MCF 10A (cell line): ENCODE measurements at regions not wholly inside any gene's neighbourhood (a gene's known extent, or its start where the extent isn't known, plus 50 kb on each side); places are given as distances from the start of the nearest gene placed in this dataset.

Source experiments
- BruUV-seq: library from RNA; stranded (reverse); fragments of 400-500 nt; replicated peaks from 2 replicates; lab custom pipeline; 2021; lab: Mats Ljungman, UMichigan
- CTCF ChIA-PET: fragments of 300-600 bp; sonication (Branson Sonifier 250); formaldehyde crosslinking; extraction: SDS; loops from one replicate; lab custom pipeline; 2021; ENCODE audit warnings: antibody characterized with exemption, inconsistent platforms; lab: Yijun Ruan, JAX
- POLR2A ChIA-PET: fragments of 300-600, 350-650 bp; sonication (Branson Sonifier 250); formaldehyde crosslinking; extraction: SDS; loops from one replicate; lab custom pipeline; 2020; ENCODE audit warnings: antibody characterized with exemption, inconsistent platforms; lab: Yijun Ruan, JAX
- DNase-seq: peaks from one replicate; pipeline ENCODE4 v3.0.0-alpha.2; 2018; ENCODE audit not compliant: unreplicated experiment
- H3K27ac Mint-ChIP-seq: one replicate; pipeline ENCODE4 v1.8.0; 2022; ENCODE audit warnings: mild to moderate bottlenecking, low read depth, mixed read lengths; ENCODE audit not compliant: unreplicated experiment
- H3K27me3 Mint-ChIP-seq: one replicate; pipeline ENCODE4 v1.8.0; 2022; ENCODE audit warnings: mixed read lengths; ENCODE audit not compliant: insufficient read depth, unreplicated experiment
- H3K36me3 Mint-ChIP-seq: one replicate; pipeline ENCODE4 v1.8.0; 2022; ENCODE audit warnings: mild to moderate bottlenecking, moderate library complexity, mixed read lengths; ENCODE audit not compliant: insufficient read depth, unreplicated experiment
- H3K4me1 Mint-ChIP-seq: one replicate; pipeline ENCODE4 v1.8.0; 2022; ENCODE audit warnings: mixed read lengths; ENCODE audit not compliant: insufficient read depth, unreplicated experiment
- H3K4me3 Mint-ChIP-seq: one replicate; pipeline ENCODE4 v1.8.0; 2022; ENCODE audit warnings: mild to moderate bottlenecking, moderate library complexity, mixed read lengths; ENCODE audit not compliant: unreplicated experiment
- H3K9me3 Mint-ChIP-seq: one replicate; pipeline ENCODE4 v1.8.0; 2022; ENCODE audit warnings: mixed read lengths; ENCODE audit not compliant: unreplicated experiment
- intact Hi-C: fragments of 100-400 bp; cut with micrococcal nuclease; formaldehyde crosslinking; loops from 2 replicates; pipeline ENCODE4 v1.14.1; 2022
- TF ChIP-seq, protein P1 (sequence below): fragments of 200-600 bp; IDR thresholded peaks from one replicate; pipeline ENCODE4 v1.8.0; 2022; ENCODE audit warnings: antibody characterized with exemption, mild to moderate bottlenecking; ENCODE audit not compliant: unreplicated experiment

DNA sequence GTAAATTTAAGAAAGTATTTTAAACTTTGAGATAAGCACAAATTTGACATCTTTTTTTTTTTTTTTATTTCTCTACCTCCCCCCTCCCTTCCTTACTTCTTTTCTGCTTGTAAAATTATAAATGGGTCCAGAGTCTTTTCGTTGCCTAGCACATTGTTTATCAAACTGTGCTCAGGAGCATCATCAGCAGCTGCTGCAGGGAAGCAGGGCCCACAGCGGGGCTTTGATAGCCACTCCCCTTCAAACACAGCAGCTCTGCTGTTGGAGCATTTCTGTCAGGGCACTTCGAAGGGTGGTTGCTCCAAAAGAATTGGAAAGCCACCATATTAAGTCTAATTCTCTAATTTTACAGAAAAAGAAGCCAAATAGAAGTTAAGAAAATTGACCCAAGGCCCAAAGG is 588.3 kb downstream of the SPRY1 start:
- Mint-ChIP-seq H3K4me1 (peaks cover 9% of the 10 kb centered on the region), H3K27me3 (no peaks in the 10 kb centered on the region), H3K4me3 (no peak overlapping the region), H3K36me3 (no peaks in the 10 kb centered on the region), H3K27ac (no peak overlapping the region), H3K9me3 (no peaks in the 10 kb centered on the region)
- POLR2A ChIA-PET: interaction anchor here (0.6 to 0.8 kb wide), 3 partner anchors 19 to 200 kb away, joined by 3 to 4 read pairs (median 4); no protein-coding TSS in a partner anchor
- no TSS peak for BruUV-seq
- TF ChIP-seq, protein P1, sequence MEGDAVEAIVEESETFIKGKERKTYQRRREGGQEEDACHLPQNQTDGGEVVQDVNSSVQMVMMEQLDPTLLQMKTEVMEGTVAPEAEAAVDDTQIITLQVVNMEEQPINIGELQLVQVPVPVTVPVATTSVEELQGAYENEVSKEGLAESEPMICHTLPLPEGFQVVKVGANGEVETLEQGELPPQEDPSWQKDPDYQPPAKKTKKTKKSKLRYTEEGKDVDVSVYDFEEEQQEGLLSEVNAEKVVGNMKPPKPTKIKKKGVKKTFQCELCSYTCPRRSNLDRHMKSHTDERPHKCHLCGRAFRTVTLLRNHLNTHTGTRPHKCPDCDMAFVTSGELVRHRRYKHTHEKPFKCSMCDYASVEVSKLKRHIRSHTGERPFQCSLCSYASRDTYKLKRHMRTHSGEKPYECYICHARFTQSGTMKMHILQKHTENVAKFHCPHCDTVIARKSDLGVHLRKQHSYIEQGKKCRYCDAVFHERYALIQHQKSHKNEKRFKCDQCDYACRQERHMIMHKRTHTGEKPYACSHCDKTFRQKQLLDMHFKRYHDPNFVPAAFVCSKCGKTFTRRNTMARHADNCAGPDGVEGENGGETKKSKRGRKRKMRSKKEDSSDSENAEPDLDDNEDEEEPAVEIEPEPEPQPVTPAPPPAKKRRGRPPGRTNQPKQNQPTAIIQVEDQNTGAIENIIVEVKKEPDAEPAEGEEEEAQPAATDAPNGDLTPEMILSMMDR: no peak
- intact Hi-C loops: no loop called here
- no peak for DNase-seq
- CTCF ChIA-PET: interaction anchor here (0.7 kb wide), 1 partner anchor 296 kb away, joined by 3 read pairs; no protein-coding TSS in a partner anchor

DNA sequence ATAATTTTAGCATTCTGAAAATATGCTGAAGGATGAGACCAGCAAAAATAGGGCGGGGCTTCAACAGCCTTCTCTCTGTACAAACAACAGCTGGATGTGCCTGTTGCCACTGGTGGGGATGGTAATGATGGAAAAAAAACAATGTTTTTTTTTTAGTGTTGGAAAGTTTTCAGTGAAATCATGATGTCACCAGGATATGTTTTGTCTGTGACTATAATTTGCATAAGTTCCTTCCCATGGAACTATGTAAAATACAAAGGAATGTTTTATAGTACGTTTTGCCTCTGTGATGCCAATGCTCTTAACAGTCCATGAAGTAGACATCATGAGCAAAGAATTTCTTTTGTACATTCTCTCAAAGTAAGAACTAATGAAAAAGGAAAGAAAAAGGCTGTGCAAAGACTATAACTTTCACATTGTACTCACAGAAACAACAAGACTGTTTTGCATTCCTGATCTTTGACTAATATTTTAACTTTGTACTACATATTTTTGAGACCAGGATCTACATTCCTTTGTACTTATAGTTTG is 589.7 kb downstream of the SPRY1 start:
- H3K9me3 Mint-ChIP-seq: no peaks in the 10 kb centered on the region
- intact Hi-C loops: no loop called here
- peaks cover 9% of the 10 kb centered on the region for H3K4me1 Mint-ChIP-seq
- peak overlapping the region; percentile 96 for H3K27ac Mint-ChIP-seq
- peak; percentile 40 for DNase-seq
- no peaks in the 10 kb centered on the region for H3K27me3 Mint-ChIP-seq
- H3K4me3 Mint-ChIP-seq: no peak overlapping the region
- BruUV-seq: no TSS peak
- no peaks in the 10 kb centered on the region for H3K36me3 Mint-ChIP-seq
- CTCF ChIA-PET: interaction anchor here (0.7 kb wide), 2 partner anchors 114 to 505 kb away, joined by 3 to 4 read pairs; no protein-coding TSS in a partner anchor
- POLR2A ChIA-PET: interaction anchor here (0.6 to 0.7 kb wide), 2 partner anchors 34 to 58 kb away, joined by 3 read pairs; no protein-coding TSS in a partner anchor
- TF ChIP-seq, protein P1: no peak

DNA sequence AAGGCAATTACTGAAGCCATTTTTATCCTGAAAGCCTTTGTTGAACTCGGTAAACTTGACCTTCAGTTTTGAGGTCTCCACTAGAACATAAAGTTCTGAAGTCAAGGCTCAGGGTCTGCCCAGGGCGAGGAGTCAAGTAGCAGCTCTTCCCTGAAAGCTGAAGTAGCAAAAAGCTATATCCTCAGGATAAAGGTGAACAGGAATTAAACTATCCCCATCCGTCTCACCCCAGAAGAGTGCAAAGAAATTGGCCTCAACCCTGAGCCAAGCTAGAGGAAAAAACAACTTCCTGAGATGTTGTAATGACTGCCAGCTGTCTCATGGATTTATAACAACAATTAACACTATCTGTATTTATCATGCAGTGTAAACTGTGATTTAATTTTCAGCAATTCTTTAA is 590.8 kb downstream of the SPRY1 start:
- CTCF ChIA-PET: interaction anchor here (0.6 to 0.7 kb wide), 2 partner anchors 32 to 113 kb away, joined by 3 to 4 read pairs; no protein-coding TSS in a partner anchor
- no peak overlapping the region for H3K4me3 Mint-ChIP-seq
- POLR2A ChIA-PET: interaction anchor here (0.7 kb wide), 1 partner anchor 154 kb away, joined by 3 read pairs; no protein-coding TSS in a partner anchor
- TF ChIP-seq, protein P1: no peak
- H3K27me3 Mint-ChIP-seq: no peaks in the 10 kb centered on the region
- H3K9me3 Mint-ChIP-seq: no peaks in the 10 kb centered on the region
- no peaks in the 10 kb centered on the region for H3K36me3 Mint-ChIP-seq
- H3K4me1 Mint-ChIP-seq: peaks cover 9% of the 10 kb centered on the region
- DNase-seq: no peak
- intact Hi-C loops: no loop called here
- BruUV-seq: no TSS peak
- peak overlapping the region; percentile 96 for H3K27ac Mint-ChIP-seq

DNA sequence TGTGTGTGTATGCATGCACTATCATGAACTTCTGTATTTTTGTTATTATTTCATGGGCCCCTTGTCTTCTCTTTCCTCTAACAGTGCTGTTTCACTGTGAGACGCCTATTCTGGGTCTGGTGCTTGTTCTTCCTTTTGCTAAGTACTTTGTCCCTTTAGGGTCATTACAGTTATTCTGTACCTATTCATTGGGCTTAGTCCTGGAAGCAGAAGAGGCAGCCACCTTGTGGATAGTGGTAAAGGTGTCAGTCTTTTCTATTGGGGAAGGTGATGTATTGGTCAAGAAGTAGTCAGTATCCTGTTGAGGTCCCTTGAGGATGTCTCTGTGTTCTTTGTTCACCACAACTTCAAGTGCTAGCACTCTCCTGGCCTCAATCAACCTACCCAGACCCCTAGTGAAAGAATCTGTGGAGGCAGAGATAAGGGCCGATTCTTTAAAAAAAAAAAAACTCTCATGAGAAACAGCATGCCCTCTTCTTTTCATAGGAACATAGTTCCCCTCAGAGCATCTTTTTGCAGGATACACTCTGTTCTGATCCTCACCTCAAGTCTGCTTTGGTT is 593.8 kb downstream of the SPRY1 start:
- DNase-seq: no peak
- no peaks in the 10 kb centered on the region for H3K9me3 Mint-ChIP-seq
- TF ChIP-seq, protein P1: no peak
- BruUV-seq: no TSS peak
- ChIA-PET CTCF (interaction anchor here (0.7 kb wide), 1 partner anchor 286 kb away, joined by 3 read pairs; no protein-coding TSS in a partner anchor), POLR2A (interaction anchor here (0.6 kb wide), 1 partner anchor 64 kb away, joined by 3 read pairs; no protein-coding TSS in a partner anchor)
- no peaks in the 10 kb centered on the region for H3K27me3 Mint-ChIP-seq
- no peak overlapping the region for H3K27ac Mint-ChIP-seq
- peaks cover 9% of the 10 kb centered on the region for H3K4me1 Mint-ChIP-seq
- no peak overlapping the region for H3K4me3 Mint-ChIP-seq
- intact Hi-C loops: loop anchor here (10.0 kb wide), 1 partner anchor 216 kb away; no protein-coding TSS in a partner anchor
- H3K36me3 Mint-ChIP-seq: no peaks in the 10 kb centered on the region
